ENCODE measurements at regions not wholly inside any gene's neighbourhood (a gene's known extent, or its start where the extent isn't known, plus 50 kb on each side); places are given as distances from the start of the nearest gene placed in this dataset.
A peak's percentile ranks its signal among the peaks of the same experiment; 100 is the strongest.
"Not testable (repeated sequence)": the region's sequence is repeated elsewhere in the genome, so short reads cannot be mapped to it uniquely, and the experiment has no call there.

- DNase-seq = no peak
Measured at GRCh38 chr6:84579404-84579803, 185.0 kb downstream of the TBX18 start.

GRCh38 chr6:84576029-84576428 lies 188.4 kb downstream of the TBX18 start:
- DNase-seq = no peak

GRCh38 chr6:84575264-84575663 lies 189.1 kb downstream of the TBX18 start:
- no peak for DNase-seq

GRCh38 chr6:84569882-84570281 lies 194.5 kb downstream of the TBX18 start:
- DNase-seq = no peak

GRCh38 chr6:84568971-84569370 lies 195.4 kb downstream of the TBX18 start:
- DNase-seq = peak; percentile 2

- not testable (repeated sequence) for DNase-seq
Measured at GRCh38 chr6:84565718-84566117, 198.7 kb downstream of the TBX18 start.

GRCh38 chr6:84560436-84561390 lies 203.7 kb downstream of the TBX18 start:
- DNase-seq = no peak

- DNase-seq = no peak
Measured at GRCh38 chr6:84556541-84557335, 207.7 kb downstream of the TBX18 start.

- DNase-seq = no peak
Measured at GRCh38 chr6:84554706-84555105, 209.7 kb downstream of the TBX18 start.

- no peak for DNase-seq
Measured at GRCh38 chr6:84554074-84554473, 210.3 kb downstream of the TBX18 start.

GRCh38 chr6:84553527-84553926 lies 210.9 kb downstream of the TBX18 start:
- no peak for DNase-seq

GRCh38 chr6:84551797-84552196 lies 212.6 kb downstream of the TBX18 start:
- DNase-seq = no peak

- no peak for DNase-seq
Measured at GRCh38 chr6:84549917-84550316, 214.5 kb downstream of the TBX18 start.

GRCh38 chr6:84547341-84547801 lies 217.0 kb downstream of the TBX18 start:
- no peak for DNase-seq

- no peak for DNase-seq
Measured at GRCh38 chr6:84546427-84546914, 217.9 kb downstream of the TBX18 start.

GRCh38 chr6:84539122-84539856 lies 225.1 kb downstream of the TBX18 start:
- no peak for DNase-seq

GRCh38 chr6:84536885-84537638 lies 227.3 kb downstream of the TBX18 start:
- no peak for DNase-seq

- DNase-seq = no peak
Measured at GRCh38 chr6:84528201-84528600, 236.2 kb downstream of the TBX18 start.

GRCh38 chr6:84526631-84527030 lies 237.8 kb downstream of the TBX18 start:
- DNase-seq = no peak

- no peak for DNase-seq
Measured at GRCh38 chr6:84525907-84526306, 238.5 kb downstream of the TBX18 start.

GRCh38 chr6:84524636-84525035 lies 239.8 kb downstream of the TBX18 start:
- DNase-seq = no peak

- DNase-seq = no peak
Measured at GRCh38 chr6:84522135-84522549, 242.3 kb downstream of the TBX18 start.

Data from NCI-H2171 treated with DMSO at 0.1 percent for 48 hours (cell line).